WTC11 (cell line): ENCODE measurements at regions not wholly inside any gene's neighbourhood (a gene's known extent, or its start where the extent isn't known, plus 50 kb on each side); places are given as distances from the start of the nearest gene placed in this dataset.

Experiments
- MXD4 ChIP-seq: fragments of 250-450 bp; sonication (Bioruptor Pico); IDR thresholded peaks from 2 replicates; pipeline ENCODE4 v1.8.0; 2021; ENCODE audit warnings: mild to moderate bottlenecking, moderate library complexity, borderline replicate concordance
- MYBL2 ChIP-seq: sonication (generic); formaldehyde crosslinking; IDR thresholded peaks from 2 replicates; pipeline ENCODE4 v1.8.1; 2023; ENCODE audit warnings: mild to moderate bottlenecking, moderate library complexity, missing genetic modification reagents
- NR1H2 ChIP-seq: sonication (generic); formaldehyde crosslinking; IDR thresholded peaks from 2 replicates; pipeline ENCODE4 v1.9.0; 2021; ENCODE audit warnings: mild to moderate bottlenecking, moderate library complexity, missing genetic modification reagents
- SP1 ChIP-seq: sonication (generic); formaldehyde crosslinking; conservative IDR thresholded peaks from 2 replicates; pipeline ENCODE4 v1.8.1; 2022; ENCODE audit warnings: missing genetic modification reagents
- ZNF121 ChIP-seq: sonication (generic); formaldehyde crosslinking; IDR thresholded peaks from 2 replicates; pipeline ENCODE4 v1.8.0; 2023; ENCODE audit warnings: missing genetic modification reagents
- TF ChIP-seq, protein P1 (sequence below): sonication (generic); formaldehyde crosslinking; IDR thresholded peaks from 2 replicates; pipeline ENCODE4 v1.8.0; 2023; ENCODE audit warnings: missing genetic modification reagents, mild to moderate bottlenecking, borderline replicate concordance
- TF ChIP-seq, protein P2 (sequence below): fragments of 200-600 bp; IDR thresholded peaks from 2 replicates; pipeline ENCODE4 v1.8.0; 2022; ENCODE audit warnings: antibody characterized with exemption
- TF ChIP-seq, protein P3 (sequence below): fragments of 250-450 bp; sonication (Bioruptor Pico); IDR thresholded peaks from 2 replicates; pipeline ENCODE4 v1.8.0; 2021; ENCODE audit warnings: mild to moderate bottlenecking
- TF ChIP-seq, protein P4 (sequence below): sonication (generic); formaldehyde crosslinking; IDR thresholded peaks from 2 replicates; pipeline ENCODE4 v1.8.0; 2022; ENCODE audit warnings: missing genetic modification reagents
- TF ChIP-seq, protein P5 (sequence below): sonication (generic); formaldehyde crosslinking; IDR thresholded peaks from 2 replicates; pipeline ENCODE4 v1.8.0; 2022; ENCODE audit warnings: mild to moderate bottlenecking, missing genetic modification reagents

DNA sequence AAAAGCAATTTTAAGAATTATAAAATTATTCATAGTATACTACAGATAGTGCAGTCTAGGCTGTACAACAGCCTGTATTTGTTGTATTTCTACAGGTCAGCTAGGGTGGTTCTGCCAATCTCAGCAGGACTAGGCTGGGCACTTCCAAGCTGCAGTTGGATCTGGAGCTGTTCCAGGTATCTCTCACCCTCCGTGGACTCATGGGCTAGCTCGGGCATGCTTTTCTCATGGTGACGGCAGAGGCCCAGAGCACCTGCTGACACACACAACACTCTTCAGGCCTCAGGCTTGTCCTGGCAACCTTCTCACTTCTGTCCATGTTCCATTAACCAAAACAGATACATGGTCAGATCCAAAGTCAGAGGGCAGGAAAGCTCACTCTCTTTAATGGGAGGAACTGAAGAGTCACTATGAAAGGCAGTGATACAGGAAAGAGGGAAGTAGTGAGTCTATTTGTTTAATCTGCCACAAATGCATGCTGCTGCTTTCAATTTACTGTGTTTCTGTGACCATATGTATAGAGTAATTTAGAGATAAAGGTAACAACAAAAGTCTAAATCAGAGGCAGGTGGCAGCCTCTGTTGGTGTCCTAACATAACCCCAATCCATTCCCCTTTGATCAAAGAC is 462.4 kb upstream of the ACVR2A start:
- TF ChIP-seq MYBL2 (CRISPR knock-in tag), result no peak
- TF ChIP-seq, protein P1, sequence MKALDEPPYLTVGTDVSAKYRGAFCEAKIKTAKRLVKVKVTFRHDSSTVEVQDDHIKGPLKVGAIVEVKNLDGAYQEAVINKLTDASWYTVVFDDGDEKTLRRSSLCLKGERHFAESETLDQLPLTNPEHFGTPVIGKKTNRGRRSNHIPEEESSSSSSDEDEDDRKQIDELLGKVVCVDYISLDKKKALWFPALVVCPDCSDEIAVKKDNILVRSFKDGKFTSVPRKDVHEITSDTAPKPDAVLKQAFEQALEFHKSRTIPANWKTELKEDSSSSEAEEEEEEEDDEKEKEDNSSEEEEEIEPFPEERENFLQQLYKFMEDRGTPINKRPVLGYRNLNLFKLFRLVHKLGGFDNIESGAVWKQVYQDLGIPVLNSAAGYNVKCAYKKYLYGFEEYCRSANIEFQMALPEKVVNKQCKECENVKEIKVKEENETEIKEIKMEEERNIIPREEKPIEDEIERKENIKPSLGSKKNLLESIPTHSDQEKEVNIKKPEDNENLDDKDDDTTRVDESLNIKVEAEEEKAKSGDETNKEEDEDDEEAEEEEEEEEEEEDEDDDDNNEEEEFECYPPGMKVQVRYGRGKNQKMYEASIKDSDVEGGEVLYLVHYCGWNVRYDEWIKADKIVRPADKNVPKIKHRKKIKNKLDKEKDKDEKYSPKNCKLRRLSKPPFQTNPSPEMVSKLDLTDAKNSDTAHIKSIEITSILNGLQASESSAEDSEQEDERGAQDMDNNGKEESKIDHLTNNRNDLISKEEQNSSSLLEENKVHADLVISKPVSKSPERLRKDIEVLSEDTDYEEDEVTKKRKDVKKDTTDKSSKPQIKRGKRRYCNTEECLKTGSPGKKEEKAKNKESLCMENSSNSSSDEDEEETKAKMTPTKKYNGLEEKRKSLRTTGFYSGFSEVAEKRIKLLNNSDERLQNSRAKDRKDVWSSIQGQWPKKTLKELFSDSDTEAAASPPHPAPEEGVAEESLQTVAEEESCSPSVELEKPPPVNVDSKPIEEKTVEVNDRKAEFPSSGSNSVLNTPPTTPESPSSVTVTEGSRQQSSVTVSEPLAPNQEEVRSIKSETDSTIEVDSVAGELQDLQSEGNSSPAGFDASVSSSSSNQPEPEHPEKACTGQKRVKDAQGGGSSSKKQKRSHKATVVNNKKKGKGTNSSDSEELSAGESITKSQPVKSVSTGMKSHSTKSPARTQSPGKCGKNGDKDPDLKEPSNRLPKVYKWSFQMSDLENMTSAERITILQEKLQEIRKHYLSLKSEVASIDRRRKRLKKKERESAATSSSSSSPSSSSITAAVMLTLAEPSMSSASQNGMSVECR (CRISPR knock-in tag), result no peak
- no peak for TF ChIP-seq SP1 (CRISPR knock-in tag)
- TF ChIP-seq, protein P2, sequence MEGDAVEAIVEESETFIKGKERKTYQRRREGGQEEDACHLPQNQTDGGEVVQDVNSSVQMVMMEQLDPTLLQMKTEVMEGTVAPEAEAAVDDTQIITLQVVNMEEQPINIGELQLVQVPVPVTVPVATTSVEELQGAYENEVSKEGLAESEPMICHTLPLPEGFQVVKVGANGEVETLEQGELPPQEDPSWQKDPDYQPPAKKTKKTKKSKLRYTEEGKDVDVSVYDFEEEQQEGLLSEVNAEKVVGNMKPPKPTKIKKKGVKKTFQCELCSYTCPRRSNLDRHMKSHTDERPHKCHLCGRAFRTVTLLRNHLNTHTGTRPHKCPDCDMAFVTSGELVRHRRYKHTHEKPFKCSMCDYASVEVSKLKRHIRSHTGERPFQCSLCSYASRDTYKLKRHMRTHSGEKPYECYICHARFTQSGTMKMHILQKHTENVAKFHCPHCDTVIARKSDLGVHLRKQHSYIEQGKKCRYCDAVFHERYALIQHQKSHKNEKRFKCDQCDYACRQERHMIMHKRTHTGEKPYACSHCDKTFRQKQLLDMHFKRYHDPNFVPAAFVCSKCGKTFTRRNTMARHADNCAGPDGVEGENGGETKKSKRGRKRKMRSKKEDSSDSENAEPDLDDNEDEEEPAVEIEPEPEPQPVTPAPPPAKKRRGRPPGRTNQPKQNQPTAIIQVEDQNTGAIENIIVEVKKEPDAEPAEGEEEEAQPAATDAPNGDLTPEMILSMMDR, result no peak
- TF ChIP-seq ZNF121, result no peak
- no peak for TF ChIP-seq MXD4 (CRISPR knock-in tag)
- TF ChIP-seq, protein P3, sequence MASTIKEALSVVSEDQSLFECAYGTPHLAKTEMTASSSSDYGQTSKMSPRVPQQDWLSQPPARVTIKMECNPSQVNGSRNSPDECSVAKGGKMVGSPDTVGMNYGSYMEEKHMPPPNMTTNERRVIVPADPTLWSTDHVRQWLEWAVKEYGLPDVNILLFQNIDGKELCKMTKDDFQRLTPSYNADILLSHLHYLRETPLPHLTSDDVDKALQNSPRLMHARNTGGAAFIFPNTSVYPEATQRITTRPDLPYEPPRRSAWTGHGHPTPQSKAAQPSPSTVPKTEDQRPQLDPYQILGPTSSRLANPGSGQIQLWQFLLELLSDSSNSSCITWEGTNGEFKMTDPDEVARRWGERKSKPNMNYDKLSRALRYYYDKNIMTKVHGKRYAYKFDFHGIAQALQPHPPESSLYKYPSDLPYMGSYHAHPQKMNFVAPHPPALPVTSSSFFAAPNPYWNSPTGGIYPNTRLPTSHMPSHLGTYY (CRISPR knock-in tag), result no peak
- TF ChIP-seq, protein P4, sequence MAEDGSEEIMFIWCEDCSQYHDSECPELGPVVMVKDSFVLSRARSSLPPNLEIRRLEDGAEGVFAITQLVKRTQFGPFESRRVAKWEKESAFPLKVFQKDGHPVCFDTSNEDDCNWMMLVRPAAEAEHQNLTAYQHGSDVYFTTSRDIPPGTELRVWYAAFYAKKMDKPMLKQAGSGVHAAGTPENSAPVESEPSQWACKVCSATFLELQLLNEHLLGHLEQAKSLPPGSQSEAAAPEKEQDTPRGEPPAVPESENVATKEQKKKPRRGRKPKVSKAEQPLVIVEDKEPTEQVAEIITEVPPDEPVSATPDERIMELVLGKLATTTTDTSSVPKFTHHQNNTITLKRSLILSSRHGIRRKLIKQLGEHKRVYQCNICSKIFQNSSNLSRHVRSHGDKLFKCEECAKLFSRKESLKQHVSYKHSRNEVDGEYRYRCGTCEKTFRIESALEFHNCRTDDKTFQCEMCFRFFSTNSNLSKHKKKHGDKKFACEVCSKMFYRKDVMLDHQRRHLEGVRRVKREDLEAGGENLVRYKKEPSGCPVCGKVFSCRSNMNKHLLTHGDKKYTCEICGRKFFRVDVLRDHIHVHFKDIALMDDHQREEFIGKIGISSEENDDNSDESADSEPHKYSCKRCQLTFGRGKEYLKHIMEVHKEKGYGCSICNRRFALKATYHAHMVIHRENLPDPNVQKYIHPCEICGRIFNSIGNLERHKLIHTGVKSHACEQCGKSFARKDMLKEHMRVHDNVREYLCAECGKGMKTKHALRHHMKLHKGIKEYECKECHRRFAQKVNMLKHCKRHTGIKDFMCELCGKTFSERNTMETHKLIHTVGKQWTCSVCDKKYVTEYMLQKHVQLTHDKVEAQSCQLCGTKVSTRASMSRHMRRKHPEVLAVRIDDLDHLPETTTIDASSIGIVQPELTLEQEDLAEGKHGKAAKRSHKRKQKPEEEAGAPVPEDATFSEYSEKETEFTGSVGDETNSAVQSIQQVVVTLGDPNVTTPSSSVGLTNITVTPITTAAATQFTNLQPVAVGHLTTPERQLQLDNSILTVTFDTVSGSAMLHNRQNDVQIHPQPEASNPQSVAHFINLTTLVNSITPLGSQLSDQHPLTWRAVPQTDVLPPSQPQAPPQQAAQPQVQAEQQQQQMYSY (CRISPR knock-in tag), result no peak
- TF ChIP-seq, protein P5, sequence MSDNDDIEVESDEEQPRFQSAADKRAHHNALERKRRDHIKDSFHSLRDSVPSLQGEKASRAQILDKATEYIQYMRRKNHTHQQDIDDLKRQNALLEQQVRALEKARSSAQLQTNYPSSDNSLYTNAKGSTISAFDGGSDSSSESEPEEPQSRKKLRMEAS, result no peak
- no peak for TF ChIP-seq NR1H2
